Astrocyte (in vitro differentiated cells and primary cell): ENCODE measurements at regions not wholly inside any gene's neighbourhood (a gene's known extent, or its start where the extent isn't known, plus 50 kb on each side); places are given as distances from the start of the nearest gene placed in this dataset.

Experiments
- DNase-seq: peaks from one replicate; pipeline ENCODE4 v3.0.0-alpha.2; 2010; ENCODE audit warnings: low read depth
- FAIRE-seq: peaks from 2 replicates; lab custom pipeline; 2011; peaks lifted over from hg19 to GRCh38; lab: Jason Lieb, UNC
- H2AFZ ChIP-seq: 2 replicates; pipeline ENCODE4 v1.6.0; 2012; ENCODE audit warnings: low read depth, low read length, inconsistent platforms
- H3K27ac ChIP-seq: 2 replicates; pipeline ENCODE4 v1.5.1; 2011; ENCODE audit warnings: low read depth, low read length, inconsistent platforms
- H3K27me3 ChIP-seq: 2 replicates; pipeline ENCODE4 v1.6.0; 2011; ENCODE audit warnings: low read length, inconsistent platforms; ENCODE audit not compliant: insufficient read depth
- H3K36me3 ChIP-seq: 2 replicates; pipeline ENCODE4 v1.5.1; 2011; ENCODE audit warnings: low read length, inconsistent platforms; ENCODE audit not compliant: insufficient read depth
- H3K4me1 ChIP-seq: 2 replicates; pipeline ENCODE4 v1.5.1; 2011; ENCODE audit warnings: low read length, inconsistent platforms; ENCODE audit not compliant: insufficient read depth
- H3K4me2 ChIP-seq: 2 replicates; pipeline ENCODE4 v1.6.0; 2012; ENCODE audit warnings: low read length, inconsistent platforms
- H3K4me3 ChIP-seq: 2 replicates; pipeline ENCODE4 v1.5.1; 2011; ENCODE audit warnings: low read depth, mild to moderate bottlenecking, low read length, inconsistent platforms; ENCODE audit not compliant: insufficient read depth
- H3K79me2 ChIP-seq: 2 replicates; pipeline ENCODE4 v1.6.0; 2012; ENCODE audit warnings: mild to moderate bottlenecking, low read length, inconsistent platforms; ENCODE audit not compliant: insufficient read depth
- H3K9ac ChIP-seq: 2 replicates; pipeline ENCODE4 v1.6.0; 2012; ENCODE audit warnings: mild to moderate bottlenecking, low read length, inconsistent platforms
- H3K9me3 ChIP-seq: 2 replicates; pipeline ENCODE4 v1.5.1; 2012; ENCODE audit warnings: low read depth, mild to moderate bottlenecking, low read length, inconsistent platforms; ENCODE audit not compliant: insufficient read depth
- H4K20me1 ChIP-seq: 2 replicates; pipeline ENCODE4 v1.6.0; 2012; ENCODE audit warnings: low read length, inconsistent platforms; ENCODE audit not compliant: insufficient read depth
- H3K27ac Mint-ChIP-seq: one replicate; pipeline ENCODE4 v1.8.0; 2021; ENCODE audit warnings: mild to moderate bottlenecking, mixed read lengths; ENCODE audit not compliant: unreplicated experiment
- H3K27me3 Mint-ChIP-seq: one replicate; pipeline ENCODE4 v1.8.0; 2021; ENCODE audit warnings: low read depth, mixed read lengths; ENCODE audit not compliant: unreplicated experiment
- H3K36me3 Mint-ChIP-seq: one replicate; pipeline ENCODE4 v1.8.0; 2021; ENCODE audit warnings: low read depth, mixed read lengths; ENCODE audit not compliant: unreplicated experiment
- H3K4me1 Mint-ChIP-seq: one replicate; pipeline ENCODE4 v1.8.0; 2021; ENCODE audit warnings: low read depth, mixed read lengths; ENCODE audit not compliant: unreplicated experiment
- H3K4me3 Mint-ChIP-seq: one replicate; pipeline ENCODE4 v1.8.0; 2021; ENCODE audit warnings: mild to moderate bottlenecking, moderate library complexity, mixed read lengths; ENCODE audit not compliant: unreplicated experiment
- H3K9me3 Mint-ChIP-seq: one replicate; pipeline ENCODE4 v1.8.0; 2021; ENCODE audit warnings: mild to moderate bottlenecking, mixed read lengths; ENCODE audit not compliant: unreplicated experiment
- EZH2 ChIP-seq: IDR thresholded peaks from 2 replicates; pipeline ENCODE4 v1.6.1; 2012; ENCODE audit warnings: mild to moderate bottlenecking, low read length, inconsistent platforms; ENCODE audit not compliant: insufficient read depth
- TF ChIP-seq, protein P1 (sequence below): IDR thresholded peaks from 2 replicates; pipeline ENCODE4 v1.5.1; 2011; ENCODE audit warnings: low read depth, mild to moderate bottlenecking, inconsistent platforms, low read length, moderate library complexity; ENCODE audit not compliant: insufficient read depth

DNA sequence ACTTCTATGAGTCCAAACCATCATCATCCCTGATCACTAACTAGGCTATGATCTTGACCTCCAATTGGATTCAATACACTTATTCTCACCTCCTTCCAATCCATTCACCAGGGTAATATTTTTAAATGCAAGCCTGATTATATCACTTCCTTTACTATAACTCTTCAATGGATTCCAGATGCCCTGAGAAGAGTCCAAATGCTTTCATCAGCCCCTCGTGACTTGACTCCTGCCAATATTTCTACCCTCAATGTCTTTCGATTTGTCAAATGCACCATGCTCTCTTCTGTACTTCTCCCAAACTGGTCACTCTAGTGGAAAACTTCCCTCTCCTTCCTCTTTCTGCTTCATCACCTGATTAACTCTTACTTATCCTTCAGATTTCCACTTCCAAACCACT lies 70.8 kb downstream of the CD164 start:
- Histone ChIP-seq H2AFZ (no peak overlapping the region), H3K79me2 (no peaks in the 10 kb centered on the region), H3K9ac (no peak overlapping the region), H3K4me3 (no peak overlapping the region), H3K36me3 (no peaks in the 10 kb centered on the region), H3K27me3 (no peaks in the 10 kb centered on the region), H3K4me2 (no peak overlapping the region), H3K27ac (no peak overlapping the region), H4K20me1 (no peaks in the 10 kb centered on the region), H3K9me3 (no peaks in the 10 kb centered on the region), H3K4me1 (no peaks in the 10 kb centered on the region)
- H3K9me3 Mint-ChIP-seq = peaks cover 1% of the 10 kb centered on the region
- no peak overlapping the region for H3K4me3 Mint-ChIP-seq
- no peaks in the 10 kb centered on the region for H3K36me3 Mint-ChIP-seq
- FAIRE-seq = no peak
- H3K27me3 Mint-ChIP-seq = peaks cover 6% of the 10 kb centered on the region
- TF ChIP-seq EZH2 = no peak
- TF ChIP-seq, protein P1, sequence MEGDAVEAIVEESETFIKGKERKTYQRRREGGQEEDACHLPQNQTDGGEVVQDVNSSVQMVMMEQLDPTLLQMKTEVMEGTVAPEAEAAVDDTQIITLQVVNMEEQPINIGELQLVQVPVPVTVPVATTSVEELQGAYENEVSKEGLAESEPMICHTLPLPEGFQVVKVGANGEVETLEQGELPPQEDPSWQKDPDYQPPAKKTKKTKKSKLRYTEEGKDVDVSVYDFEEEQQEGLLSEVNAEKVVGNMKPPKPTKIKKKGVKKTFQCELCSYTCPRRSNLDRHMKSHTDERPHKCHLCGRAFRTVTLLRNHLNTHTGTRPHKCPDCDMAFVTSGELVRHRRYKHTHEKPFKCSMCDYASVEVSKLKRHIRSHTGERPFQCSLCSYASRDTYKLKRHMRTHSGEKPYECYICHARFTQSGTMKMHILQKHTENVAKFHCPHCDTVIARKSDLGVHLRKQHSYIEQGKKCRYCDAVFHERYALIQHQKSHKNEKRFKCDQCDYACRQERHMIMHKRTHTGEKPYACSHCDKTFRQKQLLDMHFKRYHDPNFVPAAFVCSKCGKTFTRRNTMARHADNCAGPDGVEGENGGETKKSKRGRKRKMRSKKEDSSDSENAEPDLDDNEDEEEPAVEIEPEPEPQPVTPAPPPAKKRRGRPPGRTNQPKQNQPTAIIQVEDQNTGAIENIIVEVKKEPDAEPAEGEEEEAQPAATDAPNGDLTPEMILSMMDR = no peak
- no peak for DNase-seq
- peaks cover 4% of the 10 kb centered on the region for H3K4me1 Mint-ChIP-seq
- no peak overlapping the region for H3K27ac Mint-ChIP-seq

DNA sequence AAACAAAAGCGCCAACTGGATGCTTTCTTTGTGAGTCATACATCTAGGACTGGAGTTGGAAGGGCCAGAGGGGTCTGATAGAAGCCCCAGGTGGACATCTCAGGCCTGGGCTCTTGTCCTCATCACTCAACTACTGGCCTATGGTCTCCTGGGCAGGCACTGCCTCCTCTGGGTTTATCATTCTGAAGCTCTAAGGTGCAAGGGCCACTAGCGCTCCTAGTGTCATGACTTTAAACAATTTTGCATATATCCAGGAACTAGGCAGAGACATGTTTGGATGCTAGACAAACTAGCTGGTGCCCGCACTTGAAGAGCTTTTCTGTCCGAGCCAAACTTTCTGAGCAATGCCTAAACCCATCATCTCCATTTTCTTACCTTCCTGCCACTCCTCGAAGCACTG lies 72.3 kb downstream of the CD164 start:
- Mint-ChIP-seq H3K27ac (no peak overlapping the region), H3K4me1 (peaks cover 4% of the 10 kb centered on the region), H3K9me3 (peaks cover 1% of the 10 kb centered on the region), H3K36me3 (no peaks in the 10 kb centered on the region), H3K27me3 (peaks cover 6% of the 10 kb centered on the region), H3K4me3 (no peak overlapping the region)
- TF ChIP-seq, protein P1 = no peak
- no peak for TF ChIP-seq EZH2
- no peaks in the 10 kb centered on the region for H3K36me3 ChIP-seq
- H3K79me2 ChIP-seq = no peaks in the 10 kb centered on the region
- no peak overlapping the region for H3K4me3 ChIP-seq
- no peaks in the 10 kb centered on the region for H3K27me3 ChIP-seq
- H2AFZ ChIP-seq = no peak overlapping the region
- H3K9ac ChIP-seq = no peak overlapping the region
- H3K4me2 ChIP-seq = no peak overlapping the region
- no peaks in the 10 kb centered on the region for H3K9me3 ChIP-seq
- DNase-seq = no peak
- no peaks in the 10 kb centered on the region for H3K4me1 ChIP-seq
- no peaks in the 10 kb centered on the region for H4K20me1 ChIP-seq
- FAIRE-seq = no peak
- H3K27ac ChIP-seq = no peak overlapping the region

GRCh38 chr6:109308018-109308492 lies 74.2 kb downstream of the CD164 start:
- no peaks in the 10 kb centered on the region for H3K79me2 ChIP-seq
- H2AFZ ChIP-seq = no peak overlapping the region
- Mint-ChIP-seq H3K4me3 (no peak overlapping the region), H3K27ac (no peak overlapping the region), H3K4me1 (peaks cover 6% of the 10 kb centered on the region), H3K27me3 (peaks cover 4% of the 10 kb centered on the region), H3K36me3 (no peaks in the 10 kb centered on the region), H3K9me3 (peaks cover 1% of the 10 kb centered on the region)
- TF ChIP-seq, protein P1 = no peak
- TF ChIP-seq EZH2 = no peak
- no peaks in the 10 kb centered on the region for H3K9me3 ChIP-seq
- H3K36me3 ChIP-seq = no peaks in the 10 kb centered on the region
- no peaks in the 10 kb centered on the region for H3K4me1 ChIP-seq
- no peak overlapping the region for H3K4me3 ChIP-seq
- H3K27ac ChIP-seq = no peak overlapping the region
- H3K27me3 ChIP-seq = no peaks in the 10 kb centered on the region
- H4K20me1 ChIP-seq = no peaks in the 10 kb centered on the region
- FAIRE-seq (no peak), DNase-seq (peak; percentile 44)
- no peak overlapping the region for H3K4me2 ChIP-seq
- no peak overlapping the region for H3K9ac ChIP-seq
